ENCODE measurements at regions not wholly inside any gene's neighbourhood (a gene's known extent, or its start where the extent isn't known, plus 50 kb on each side); places are given as distances from the start of the nearest gene placed in this dataset.
"Not testable (repeated sequence)": the region's sequence is repeated elsewhere in the genome, so short reads cannot be mapped to it uniquely, and the experiment has no call there.

GRCh38 chr17:69672924-69673323, 258.4 kb downstream of the MAP2K6 start:
- no peak for DNase-seq (ENCODE audit: low spot score)

GRCh38 chr17:69677130-69677529, 262.6 kb downstream of the MAP2K6 start:
- DNase-seq (ENCODE audit: low spot score) = no peak

- no peak for DNase-seq (ENCODE audit: low spot score)
Measured at GRCh38 chr17:69678206-69678605, 263.7 kb downstream of the MAP2K6 start.

- DNase-seq (ENCODE audit: low spot score) = no peak
Measured at GRCh38 chr17:69679829-69680228, 265.3 kb downstream of the MAP2K6 start.

GRCh38 chr17:69684251-69684650, 269.8 kb downstream of the MAP2K6 start:
- no peak for DNase-seq (ENCODE audit: low spot score)

- not testable (repeated sequence) for DNase-seq (ENCODE audit: low spot score)
Measured at GRCh38 chr17:69685150-69685549, 270.7 kb downstream of the MAP2K6 start.

GRCh38 chr17:69690531-69690930, 276.0 kb downstream of the MAP2K6 start:
- DNase-seq (ENCODE audit: low spot score) = no peak

GRCh38 chr17:69692171-69692570, 277.7 kb downstream of the MAP2K6 start:
- DNase-seq (ENCODE audit: low spot score) = no peak

- DNase-seq (ENCODE audit: low spot score) = no peak
Measured at GRCh38 chr17:69695646-69696045, 281.1 kb downstream of the MAP2K6 start.

- DNase-seq (ENCODE audit: low spot score) = no peak
Measured at GRCh38 chr17:69696650-69697049, 282.2 kb downstream of the MAP2K6 start.

GRCh38 chr17:69698352-69698751, 283.9 kb downstream of the MAP2K6 start:
- not testable (repeated sequence) for DNase-seq (ENCODE audit: low spot score)

- DNase-seq (ENCODE audit: low spot score) = no peak
Measured at GRCh38 chr17:69702078-69702477, 287.6 kb downstream of the MAP2K6 start.

- no peak for DNase-seq (ENCODE audit: low spot score)
Measured at GRCh38 chr17:69703751-69704150, 289.3 kb downstream of the MAP2K6 start.

- no peak for DNase-seq (ENCODE audit: low spot score)
Measured at GRCh38 chr17:69704935-69705334, 290.4 kb downstream of the MAP2K6 start.

GRCh38 chr17:69706127-69706526, 291.6 kb downstream of the MAP2K6 start:
- DNase-seq (ENCODE audit: low spot score) = no peak

- DNase-seq (ENCODE audit: low spot score) = no peak
Measured at GRCh38 chr17:69709441-69709840, 294.9 kb downstream of the MAP2K6 start.

GRCh38 chr17:69710926-69711325, 296.4 kb downstream of the MAP2K6 start:
- DNase-seq (ENCODE audit: low spot score) = no peak

GRCh38 chr17:69711541-69711940, 297.0 kb downstream of the MAP2K6 start:
- no peak for DNase-seq (ENCODE audit: low spot score)

GRCh38 chr17:69712801-69713311, 298.4 kb downstream of the MAP2K6 start:
- DNase-seq (ENCODE audit: low spot score) = no peak

- no peak for DNase-seq (ENCODE audit: low spot score)
Measured at GRCh38 chr17:69713815-69714214, 299.3 kb downstream of the MAP2K6 start.

- no peak for DNase-seq (ENCODE audit: low spot score)
Measured at GRCh38 chr17:69714669-69715068, 300.2 kb downstream of the MAP2K6 start.

GRCh38 chr17:69715656-69716055, 301.2 kb downstream of the MAP2K6 start:
- DNase-seq (ENCODE audit: low spot score) = no peak

- DNase-seq (ENCODE audit: low spot score) = no peak
Measured at GRCh38 chr17:69716556-69716955, 302.1 kb downstream of the MAP2K6 start.

GRCh38 chr17:69717214-69717613, 302.7 kb downstream of the MAP2K6 start:
- no peak for DNase-seq (ENCODE audit: low spot score)

- DNase-seq (ENCODE audit: low spot score) = no peak
Measured at GRCh38 chr17:69717819-69718218, 303.3 kb downstream of the MAP2K6 start.
